BLaER1 treated with 17β-estradiol and CSF1 and Interleukin-3, amounts not matched to agents 10 nM and 100 nM (cell line): ENCODE measurements at regions not wholly inside any gene's neighbourhood (a gene's known extent, or its start where the extent isn't known, plus 50 kb on each side); places are given as distances from the start of the nearest gene placed in this dataset.
"Not testable (repeated sequence)": the region's sequence is repeated elsewhere in the genome, so short reads cannot be mapped to it uniquely, and the experiment has no call there.

Experiments
- H3K27ac ChIP-seq, 11 experiments: shearing (Covaris generic); formaldehyde crosslinking; 2 replicates each; pipeline ENCODE4 v1.8.1; 2022
- H3K27me3 ChIP-seq, 11 experiments: shearing (Covaris generic); formaldehyde crosslinking; 2 replicates each; pipeline ENCODE4 v1.8.1; 2022
- H3K36me3 ChIP-seq, 11 experiments: shearing (Covaris generic); formaldehyde crosslinking; 2 replicates each; pipeline ENCODE4 v1.8.1; 2022
- H3K4me1 ChIP-seq, 10 experiments: shearing (Covaris generic); formaldehyde crosslinking; 2 replicates each; pipeline ENCODE4 v1.8.1; 2022
- H3K4me2 ChIP-seq, 11 experiments: shearing (Covaris generic); formaldehyde crosslinking; 2 replicates each; pipeline ENCODE4 v1.8.1; 2022
- H3K4me3 ChIP-seq, 10 experiments: shearing (Covaris generic); formaldehyde crosslinking; 2 replicates each; pipeline ENCODE4 v1.8.1; 2022
- H3K9ac ChIP-seq, 11 experiments: shearing (Covaris generic); formaldehyde crosslinking; 2 replicates each; pipeline ENCODE4 v1.8.1; 2022
- H3K9me3 ChIP-seq, 11 experiments: shearing (Covaris generic); formaldehyde crosslinking; replicated peaks in 1 of 11; 2 replicates each; pipeline ENCODE4 v1.8.1; 2022
- H4K20me1 ChIP-seq, 11 experiments: shearing (Covaris generic); formaldehyde crosslinking; 2 replicates each; pipeline ENCODE4 v1.8.1; 2022
- Cebpa-rat ChIP-seq, 11 experiments: shearing (Covaris generic); IDR thresholded peaks; 2 replicates each; pipeline ENCODE4 v1.8.1; 2022

DNA sequence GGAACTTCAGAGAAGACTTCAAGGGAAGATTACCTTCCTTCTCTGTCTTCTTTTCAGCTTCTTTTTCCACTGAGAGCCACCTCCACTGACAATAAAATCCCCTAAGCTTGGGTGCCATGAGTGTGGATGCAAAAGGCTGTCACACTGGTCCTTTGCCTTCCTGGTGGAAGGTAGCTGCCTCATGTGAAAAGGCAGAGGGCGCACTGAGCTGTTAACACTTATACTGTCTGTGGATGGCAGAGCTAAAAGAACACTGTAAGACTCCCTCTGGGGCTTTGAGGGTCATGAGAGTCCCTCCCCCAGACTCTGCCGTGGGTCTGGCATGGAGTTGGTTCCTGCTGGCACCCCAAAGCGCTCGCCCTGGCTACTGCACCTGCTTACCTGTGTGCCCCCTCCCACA is 536.7 kb upstream of the IMPG1 start:
- Histone ChIP-seq H3K36me3 (no peaks in the 10 kb centered on the region), H3K9ac (no peak overlapping the region), H3K4me1 (no peaks in the 10 kb centered on the region), H3K4me2 (no peak overlapping the region), H3K9me3 (no peaks in the 10 kb centered on the region), H4K20me1 (no peaks in the 10 kb centered on the region), H3K27me3 (no peaks in the 10 kb centered on the region), H3K4me3 (no peak overlapping the region), H3K27ac (no peak overlapping the region)
- no peak for TF ChIP-seq Cebpa-rat (IDR thresholded peaks at IDR 0.05)

DNA sequence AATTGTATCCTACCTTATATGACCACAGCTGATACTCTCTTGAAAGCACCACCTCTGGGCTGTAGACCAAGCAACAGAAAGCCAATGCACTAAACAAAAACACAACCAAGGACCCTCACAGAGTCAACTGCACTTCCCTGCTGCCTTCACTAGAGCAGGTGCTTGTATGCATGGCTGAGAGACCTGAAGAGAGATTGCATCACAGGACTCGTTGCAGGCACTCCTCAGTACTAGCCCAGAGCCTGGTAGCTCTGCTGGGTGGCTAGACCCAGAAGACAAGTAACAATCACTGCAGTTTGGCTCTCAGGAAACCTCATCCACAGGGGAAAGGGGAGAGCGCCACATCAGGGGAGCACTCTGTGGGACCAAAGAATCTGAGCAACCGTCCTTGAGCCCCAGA is 521.6 kb upstream of the IMPG1 start:
- peaks cover 4 to 31% (median 15%) of the 10 kb centered on the region in 10 experiments; a peak in 17 of 20 replicates for H3K4me1 ChIP-seq
- peak overlapping the region in 10 of 11 experiments; percentile 13 to 83 (median 72); a peak in 19 of 22 replicates for H3K4me2 ChIP-seq
- no peaks in the 10 kb centered on the region for H3K27me3 ChIP-seq
- H3K4me3 ChIP-seq, result peak overlapping the region in 1 of 10 experiments; percentile 23; a peak in 1 of 20 replicates
- H3K9ac ChIP-seq, result peak overlapping the region in 1 of 11 experiments; percentile 48; a peak in 2 of 22 replicates
- peak overlapping the region in 4 of 11 experiments; percentile 4 to 75 (median 35); a peak in 4 of 22 replicates for H3K27ac ChIP-seq
- no peak; a peak in 1 of 22 replicates for TF ChIP-seq Cebpa-rat (IDR thresholded peaks at IDR 0.05)
- peaks cover 0 to 14% (median 0%) of the 10 kb centered on the region in 11 experiments; a peak in 1 of 22 replicates for H3K9me3 ChIP-seq
- H3K36me3 ChIP-seq, result no peaks in the 10 kb centered on the region
- H4K20me1 ChIP-seq, result no peaks in the 10 kb centered on the region

DNA sequence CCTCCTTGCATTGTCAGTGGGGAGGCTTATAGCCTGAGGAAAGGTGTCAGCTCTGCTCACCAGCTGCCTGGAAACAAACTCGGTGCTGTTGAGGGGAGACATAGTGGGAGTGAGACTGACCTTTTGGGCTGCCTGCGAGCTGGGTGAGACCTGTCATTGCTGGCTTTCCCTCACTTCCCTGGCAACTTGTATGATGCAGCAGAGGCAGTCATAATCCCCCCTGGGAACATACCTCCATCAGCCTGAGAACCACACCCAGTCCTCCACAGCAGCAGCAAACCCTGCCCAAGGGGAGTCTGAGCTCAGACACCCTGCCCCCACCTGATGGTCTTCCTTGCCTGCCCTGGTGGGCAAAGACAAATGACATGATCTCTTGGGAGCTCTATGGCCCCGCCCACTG is 521.2 kb upstream of the IMPG1 start:
- Histone ChIP-seq H3K36me3 (no peaks in the 10 kb centered on the region), H3K27me3 (no peaks in the 10 kb centered on the region), H3K4me2 (peak overlapping the region in 10 of 11 experiments; percentile 13 to 83 (median 72); a peak in 19 of 22 replicates), H3K4me3 (peak overlapping the region in 1 of 10 experiments; percentile 23; a peak in 1 of 20 replicates), H3K27ac (peak overlapping the region in 4 of 11 experiments; percentile 4 to 75 (median 35); a peak in 5 of 22 replicates), H3K9me3 (peaks cover 0 to 14% (median 0%) of the 10 kb centered on the region in 11 experiments; a peak in 1 of 22 replicates), H3K9ac (peak overlapping the region in 2 of 11 experiments; percentile 11 to 48; a peak in 2 of 22 replicates), H4K20me1 (no peaks in the 10 kb centered on the region), H3K4me1 (peaks cover 4 to 30% (median 15%) of the 10 kb centered on the region in 10 experiments; a peak in 17 of 20 replicates)
- no peak for TF ChIP-seq Cebpa-rat (IDR thresholded peaks at IDR 0.05)

DNA sequence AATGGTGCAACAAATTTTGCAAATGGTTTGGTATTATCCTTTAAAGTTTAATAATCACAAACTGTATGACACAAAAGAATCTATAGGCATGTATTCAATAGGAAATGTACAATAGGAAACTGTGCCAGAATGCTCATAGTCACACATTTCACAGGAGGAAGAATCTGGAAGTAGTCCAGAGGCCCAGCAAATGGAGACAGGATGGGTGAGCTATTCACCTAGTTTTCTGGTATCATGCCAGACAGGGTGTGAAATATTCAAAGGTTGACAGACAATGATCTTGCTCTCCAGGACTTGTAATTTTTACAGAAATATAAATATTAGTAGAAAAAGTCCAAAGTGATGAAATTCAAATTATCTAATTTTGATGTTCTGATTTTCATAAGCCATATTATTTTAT is 520.1 kb upstream of the IMPG1 start:
- peaks cover 0 to 14% (median 0%) of the 10 kb centered on the region in 11 experiments; a peak in 1 of 22 replicates for H3K9me3 ChIP-seq
- H3K9ac ChIP-seq, result no peak overlapping the region
- H3K36me3 ChIP-seq, result no peaks in the 10 kb centered on the region
- peaks cover 4 to 30% (median 15%) of the 10 kb centered on the region in 10 experiments; a peak in 17 of 20 replicates for H3K4me1 ChIP-seq
- H3K27ac ChIP-seq, result no peak overlapping the region
- TF ChIP-seq Cebpa-rat (IDR thresholded peaks at IDR 0.05), result no peak
- H3K4me3 ChIP-seq, result no peak overlapping the region
- H4K20me1 ChIP-seq, result no peaks in the 10 kb centered on the region
- no peaks in the 10 kb centered on the region for H3K27me3 ChIP-seq
- H3K4me2 ChIP-seq, result no peak overlapping the region; a peak in 3 of 22 replicates

- H4K20me1 ChIP-seq, result no peaks in the 10 kb centered on the region
- no peaks in the 10 kb centered on the region for H3K36me3 ChIP-seq
- no peak for TF ChIP-seq Cebpa-rat (IDR thresholded peaks at IDR 0.05)
- H3K27me3 ChIP-seq, result no peaks in the 10 kb centered on the region
- H3K4me3 ChIP-seq, result no peak overlapping the region
- peaks cover 0 to under 1% (median 0%) of the 10 kb centered on the region in 10 experiments; a peak in 1 of 20 replicates for H3K4me1 ChIP-seq
- no peak overlapping the region for H3K27ac ChIP-seq
- no peak overlapping the region for H3K9ac ChIP-seq
- H3K4me2 ChIP-seq, result no peak overlapping the region
- 0 out of 22 replicates have a peak, but pooled peaks cover 0 to 6% (median 0%) of the 10 kb centered on the region in 11 experiments for H3K9me3 ChIP-seq
Measured at GRCh38 chr6:76587271-76587670, 514.8 kb upstream of the IMPG1 start.

GRCh38 chr6:76584121-76584520 is 511.7 kb upstream of the IMPG1 start:
- Histone ChIP-seq H3K4me1 (no peaks in the 10 kb centered on the region), H4K20me1 (no peaks in the 10 kb centered on the region), H3K36me3 (no peaks in the 10 kb centered on the region), H3K27ac (no peak overlapping the region), H3K9ac (no peak overlapping the region), H3K4me3 (no peak overlapping the region), H3K9me3 (no peaks in the 10 kb centered on the region), H3K4me2 (no peak overlapping the region), H3K27me3 (no peaks in the 10 kb centered on the region)
- no peak for TF ChIP-seq Cebpa-rat (IDR thresholded peaks at IDR 0.05)

DNA sequence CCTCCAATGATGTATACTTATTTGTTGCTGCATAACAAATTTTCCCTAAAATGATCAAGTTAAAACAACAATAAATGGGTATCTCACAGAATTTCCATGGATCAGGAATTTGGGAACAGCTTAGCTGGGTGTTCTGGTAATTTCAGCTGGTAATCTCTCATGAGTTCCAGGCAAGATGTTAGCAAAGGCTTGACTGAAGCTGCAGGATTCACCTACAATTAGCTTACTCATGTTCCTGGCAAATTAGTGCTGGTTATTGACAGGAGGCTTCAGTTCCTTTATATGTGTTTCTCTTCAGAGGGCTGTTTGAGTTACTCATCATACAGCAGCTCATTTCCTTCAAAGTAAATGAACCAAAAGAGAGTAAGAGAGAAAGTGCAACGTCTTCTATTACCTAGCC is 506.3 kb upstream of the IMPG1 start:
- Histone ChIP-seq H3K9me3 (no peaks in the 10 kb centered on the region), H3K27me3 (no peaks in the 10 kb centered on the region), H3K4me3 (no peak overlapping the region), H3K36me3 (no peaks in the 10 kb centered on the region), H3K27ac (no peak overlapping the region), H3K4me1 (no peaks in the 10 kb centered on the region), H3K9ac (no peak overlapping the region), H4K20me1 (no peaks in the 10 kb centered on the region), H3K4me2 (no peak overlapping the region)
- no peak for TF ChIP-seq Cebpa-rat (IDR thresholded peaks at IDR 0.05)

DNA sequence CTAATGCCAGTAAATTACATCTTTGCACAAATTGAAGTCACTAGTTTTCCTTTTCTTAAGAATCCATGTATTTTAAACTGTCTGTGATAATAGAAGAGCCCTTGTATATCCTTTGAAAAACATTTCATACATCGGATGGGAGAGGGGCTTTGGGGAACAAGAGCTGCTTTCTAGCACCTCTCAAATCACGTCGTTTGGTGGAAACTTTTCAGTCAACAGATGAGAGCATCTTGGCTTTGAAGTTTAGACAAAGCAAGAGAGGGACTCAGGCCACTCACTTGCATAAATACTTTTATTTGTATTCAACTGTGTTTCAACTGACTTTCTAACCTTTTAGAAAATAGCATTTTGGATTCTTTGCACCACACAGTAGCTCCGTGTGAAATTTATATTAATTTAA is 502.3 kb upstream of the IMPG1 start:
- no peak overlapping the region for H3K9ac ChIP-seq
- no peak overlapping the region for H3K4me2 ChIP-seq
- no peaks in the 10 kb centered on the region for H3K27me3 ChIP-seq
- H3K9me3 ChIP-seq, result no peaks in the 10 kb centered on the region
- H4K20me1 ChIP-seq, result no peaks in the 10 kb centered on the region
- no peak for TF ChIP-seq Cebpa-rat (IDR thresholded peaks at IDR 0.05)
- no peak overlapping the region for H3K4me3 ChIP-seq
- no peaks in the 10 kb centered on the region for H3K4me1 ChIP-seq
- no peak overlapping the region for H3K27ac ChIP-seq
- H3K36me3 ChIP-seq, result no peaks in the 10 kb centered on the region

- Histone ChIP-seq H3K9ac (no peak overlapping the region), H3K4me1 (no peaks in the 10 kb centered on the region), H3K27me3 (no peaks in the 10 kb centered on the region), H3K27ac (no peak overlapping the region), H4K20me1 (no peaks in the 10 kb centered on the region), H3K4me2 (no peak overlapping the region), H3K9me3 (peaks cover 0 to 7% (median 0%) of the 10 kb centered on the region in 11 experiments; a peak in 3 of 22 replicates), H3K4me3 (no peak overlapping the region), H3K36me3 (no peaks in the 10 kb centered on the region)
- TF ChIP-seq Cebpa-rat (IDR thresholded peaks at IDR 0.05), result no peak
Measured at GRCh38 chr6:76565932-76566331, 493.5 kb upstream of the IMPG1 start.

GRCh38 chr6:76562371-76562770 is 489.9 kb upstream of the IMPG1 start:
- H3K4me2 ChIP-seq, H3K4me3 ChIP-seq, H4K20me1 ChIP-seq, H3K27me3 ChIP-seq, H3K36me3 ChIP-seq, H3K9me3 ChIP-seq, H3K4me1 ChIP-seq, H3K9ac ChIP-seq, H3K27ac ChIP-seq: not testable (repeated sequence)

- not testable (repeated sequence) for H3K9me3 ChIP-seq, H3K27ac ChIP-seq, H3K4me3 ChIP-seq, H3K4me2 ChIP-seq, H3K27me3 ChIP-seq, H3K9ac ChIP-seq, H3K36me3 ChIP-seq, H4K20me1 ChIP-seq, H3K4me1 ChIP-seq
Measured at GRCh38 chr6:76560851-76561755, 488.6 kb upstream of the IMPG1 start.
